ENCODE measurements at regions not wholly inside any gene's neighbourhood (a gene's known extent, or its start where the extent isn't known, plus 50 kb on each side); places are given as distances from the start of the nearest gene placed in this dataset.

- TF ChIP-seq TAF1 (IDR thresholded peaks at IDR 0.05; ENCODE audit: borderline replicate concordance, insufficient read depth, low read length) (no peak), POLR2AphosphoS5 (IDR thresholded peaks at IDR 0.05; ENCODE audit: low read depth, low read length) (no peak)
Observed at GRCh38 chr2:106948540-106948939, 62.6 kb upstream of the ST6GAL2 start.
